ENCODE measurements at regions not wholly inside any gene's neighbourhood (a gene's known extent, or its start where the extent isn't known, plus 50 kb on each side); places are given as distances from the start of the nearest gene placed in this dataset.

DNA sequence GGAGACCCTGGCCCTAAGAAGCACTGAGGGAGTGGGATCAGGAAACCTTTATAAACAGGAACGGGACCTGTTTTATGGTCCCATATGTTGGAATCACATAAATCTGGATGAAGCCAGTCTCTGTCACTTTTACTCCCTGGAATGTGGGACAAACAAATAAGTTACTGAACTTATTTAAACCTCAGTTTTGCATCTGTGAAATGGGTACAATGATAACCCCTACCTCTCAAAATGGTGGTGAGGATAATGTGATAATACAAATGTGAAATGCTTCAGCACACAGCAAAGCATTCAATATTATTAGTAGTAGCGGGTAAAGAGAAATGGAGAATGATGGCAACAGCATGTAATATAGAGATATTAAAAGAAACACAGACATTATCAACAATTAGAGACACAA is 298.9 kb downstream of the ZSWIM6 start:
- Mint-ChIP-seq H3K4me3 (no peak overlapping the region), H3K27me3 (ENCODE audit: low read depth) (peaks cover 27% of the 10 kb centered on the region), H3K36me3 (ENCODE audit: low read depth) (no peaks in the 10 kb centered on the region), H3K4me1 (ENCODE audit: low read depth) (no peaks in the 10 kb centered on the region), H3K27ac (no peak overlapping the region), H3K9me3 (no peaks in the 10 kb centered on the region)

DNA sequence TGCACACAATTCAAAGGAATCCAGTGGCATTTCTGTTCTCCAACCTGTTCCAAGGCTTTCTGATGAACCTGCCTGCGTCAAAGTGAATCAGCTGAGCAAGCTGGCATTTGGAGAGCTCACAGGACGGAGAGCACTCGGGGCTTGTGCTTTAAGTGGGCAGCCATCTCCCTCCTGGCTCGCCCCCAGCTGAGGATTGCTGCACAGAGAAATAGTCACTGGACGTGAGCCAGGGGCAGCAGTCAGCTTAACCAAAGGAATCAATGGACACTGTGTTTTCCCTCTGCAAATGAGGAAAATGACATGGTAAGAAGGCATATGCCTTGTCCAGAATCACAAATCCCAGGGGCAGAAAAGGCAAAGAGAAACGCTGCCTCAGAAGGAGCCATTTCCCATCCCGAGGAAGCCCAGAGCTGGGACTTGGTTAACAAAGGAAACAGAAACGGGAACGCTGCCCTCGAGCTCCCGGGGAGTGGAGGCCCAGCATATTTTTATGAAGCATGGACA is 299.4 kb downstream of the ZSWIM6 start:
- Mint-ChIP-seq H3K4me3 (no peak overlapping the region), H3K27ac (no peak overlapping the region), H3K4me1 (ENCODE audit: low read depth) (no peaks in the 10 kb centered on the region), H3K27me3 (ENCODE audit: low read depth) (peaks cover 27% of the 10 kb centered on the region), H3K9me3 (no peaks in the 10 kb centered on the region), H3K36me3 (ENCODE audit: low read depth) (no peaks in the 10 kb centered on the region)

DNA sequence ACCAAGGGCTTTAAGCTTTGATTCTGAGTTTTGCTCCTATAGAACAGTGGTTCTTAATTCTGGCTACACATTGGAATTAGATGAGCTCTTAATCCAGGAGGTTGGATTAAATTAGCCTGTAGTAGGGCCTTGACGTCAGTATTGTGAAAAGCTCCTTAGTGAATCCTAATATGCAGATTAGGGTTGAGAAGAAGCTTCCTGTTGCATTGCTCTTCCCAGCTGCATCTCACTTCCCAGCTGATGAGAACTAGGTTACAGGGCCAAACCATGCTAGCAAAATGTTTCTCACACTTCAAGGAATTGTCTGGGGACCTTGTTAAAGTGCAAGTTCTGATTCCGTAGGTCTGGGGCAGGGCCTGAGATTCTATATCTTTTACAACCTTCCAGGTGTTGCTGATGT is 300.0 kb downstream of the ZSWIM6 start:
- H3K27ac Mint-ChIP-seq, result no peak overlapping the region
- peaks cover 21% of the 10 kb centered on the region for H3K27me3 Mint-ChIP-seq (ENCODE audit: low read depth)
- H3K4me3 Mint-ChIP-seq, result no peak overlapping the region
- H3K4me1 Mint-ChIP-seq (ENCODE audit: low read depth), result no peaks in the 10 kb centered on the region
- H3K9me3 Mint-ChIP-seq, result no peaks in the 10 kb centered on the region
- no peaks in the 10 kb centered on the region for H3K36me3 Mint-ChIP-seq (ENCODE audit: low read depth)

DNA sequence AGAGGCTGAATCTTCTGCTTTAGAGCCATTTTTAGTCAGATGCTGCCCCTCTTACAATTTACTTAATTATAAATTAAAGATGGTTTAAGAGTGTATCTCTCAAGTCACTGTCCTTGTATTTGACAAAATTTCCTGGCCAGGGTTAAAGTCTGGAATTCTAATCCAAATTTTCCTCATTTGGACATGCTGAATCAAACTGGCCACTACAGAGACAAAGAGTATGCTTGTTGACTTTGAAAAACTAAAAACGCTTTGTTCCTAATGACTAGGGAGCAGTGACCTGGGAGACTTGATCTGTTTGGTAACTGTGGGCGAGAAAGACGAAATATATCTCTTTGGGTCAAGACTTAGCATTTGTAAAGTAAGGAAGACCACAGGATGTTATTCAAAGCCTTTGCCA is 303.2 kb downstream of the ZSWIM6 start:
- Mint-ChIP-seq H3K9me3 (no peaks in the 10 kb centered on the region), H3K4me1 (ENCODE audit: low read depth) (no peaks in the 10 kb centered on the region), H3K36me3 (ENCODE audit: low read depth) (no peaks in the 10 kb centered on the region), H3K27me3 (ENCODE audit: low read depth) (peaks cover 4% of the 10 kb centered on the region), H3K27ac (no peak overlapping the region), H3K4me3 (no peak overlapping the region)

DNA sequence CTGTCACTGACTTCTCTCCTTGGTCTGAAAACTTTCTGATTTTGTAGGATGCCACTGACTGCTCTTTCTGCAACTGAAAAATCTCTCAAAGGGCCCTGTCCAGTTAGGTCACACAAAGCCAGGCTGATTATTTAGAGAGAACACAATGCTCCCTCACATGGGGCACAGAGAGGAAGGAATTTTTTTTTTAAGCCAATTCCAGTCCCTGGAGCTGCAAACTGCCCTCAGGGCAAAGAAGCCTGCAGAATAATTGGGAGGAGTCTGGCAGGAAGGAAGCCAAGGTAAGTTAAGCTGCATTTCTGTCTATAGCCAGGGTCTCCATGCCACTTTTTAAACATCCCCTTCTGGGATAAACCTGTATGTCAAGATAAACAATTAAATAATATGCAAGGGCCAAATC is 305.5 kb downstream of the ZSWIM6 start:
- H3K4me1 Mint-ChIP-seq (ENCODE audit: low read depth), result no peaks in the 10 kb centered on the region
- H3K27me3 Mint-ChIP-seq (ENCODE audit: low read depth), result peaks cover 4% of the 10 kb centered on the region
- no peaks in the 10 kb centered on the region for H3K9me3 Mint-ChIP-seq
- H3K4me3 Mint-ChIP-seq, result no peak overlapping the region
- no peak overlapping the region for H3K27ac Mint-ChIP-seq
- no peaks in the 10 kb centered on the region for H3K36me3 Mint-ChIP-seq (ENCODE audit: low read depth)

DNA sequence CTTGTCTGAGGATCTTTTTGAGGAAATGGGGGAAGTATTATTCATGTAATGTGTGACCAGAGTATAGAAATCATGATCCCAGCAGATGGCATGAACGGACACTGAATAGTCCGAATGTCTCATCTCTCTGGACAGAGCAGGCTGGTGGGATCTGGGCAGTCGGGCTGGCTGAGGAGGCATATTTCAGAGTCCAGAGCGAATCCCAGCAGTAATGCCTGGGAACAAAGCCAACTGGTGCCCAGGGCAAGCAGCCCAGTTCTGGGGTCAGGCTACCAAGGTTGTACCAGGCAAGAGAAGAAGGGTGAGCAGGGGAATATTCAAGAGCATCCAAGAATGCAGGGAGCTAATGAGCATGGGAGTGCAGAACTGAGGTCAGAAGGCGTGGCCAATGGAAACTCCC is 306.4 kb downstream of the ZSWIM6 start:
- H3K27me3 Mint-ChIP-seq (ENCODE audit: low read depth), result peaks cover 4% of the 10 kb centered on the region
- H3K27ac Mint-ChIP-seq, result no peak overlapping the region
- H3K9me3 Mint-ChIP-seq, result no peaks in the 10 kb centered on the region
- no peaks in the 10 kb centered on the region for H3K4me1 Mint-ChIP-seq (ENCODE audit: low read depth)
- no peak overlapping the region for H3K4me3 Mint-ChIP-seq
- no peaks in the 10 kb centered on the region for H3K36me3 Mint-ChIP-seq (ENCODE audit: low read depth)

DNA sequence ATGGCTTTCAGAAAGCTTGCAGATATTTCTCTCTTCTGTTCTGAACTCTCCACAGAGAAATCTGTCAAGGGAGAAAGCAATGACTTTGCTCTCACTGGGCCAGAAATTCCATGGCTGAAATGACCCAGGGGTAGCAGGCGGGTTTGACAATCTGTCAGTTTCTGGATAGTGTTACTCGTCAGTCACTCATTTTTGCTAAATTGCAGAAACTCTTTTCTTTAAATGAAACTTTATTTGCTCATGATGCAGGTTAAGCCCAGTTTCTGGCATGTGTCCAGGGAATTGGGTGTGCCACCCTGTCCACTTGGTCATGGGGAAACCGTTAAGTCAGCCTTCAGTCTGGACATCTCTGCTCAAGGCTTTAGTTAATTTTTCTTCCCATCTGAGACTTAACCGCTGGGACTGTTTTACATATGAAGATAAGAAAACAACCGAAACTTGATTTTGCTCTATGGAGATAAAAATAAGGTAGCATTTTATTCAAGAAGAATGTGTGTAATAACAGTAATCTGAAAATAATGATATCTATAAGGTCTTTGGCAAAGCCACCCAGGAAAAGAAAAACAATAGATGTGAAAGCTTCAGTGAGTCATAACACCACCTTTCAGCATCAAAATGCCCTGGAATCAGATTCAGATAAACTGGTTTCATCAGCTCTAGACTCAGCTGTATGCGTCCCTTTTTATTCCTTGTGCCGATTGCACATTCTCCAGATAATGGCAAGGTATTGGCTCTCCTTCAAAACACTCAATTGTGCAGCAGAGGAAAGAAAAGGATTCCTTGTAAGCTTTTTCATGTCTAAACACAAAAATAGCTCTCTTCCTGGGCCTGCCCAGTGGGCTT is 308.3 kb downstream of the ZSWIM6 start:
- Mint-ChIP-seq H3K36me3 (ENCODE audit: low read depth) (no peaks in the 10 kb centered on the region), H3K4me3 (no peak overlapping the region), H3K27me3 (ENCODE audit: low read depth) (no peaks in the 10 kb centered on the region), H3K27ac (no peak overlapping the region), H3K4me1 (ENCODE audit: low read depth) (no peaks in the 10 kb centered on the region), H3K9me3 (no peaks in the 10 kb centered on the region)

DNA sequence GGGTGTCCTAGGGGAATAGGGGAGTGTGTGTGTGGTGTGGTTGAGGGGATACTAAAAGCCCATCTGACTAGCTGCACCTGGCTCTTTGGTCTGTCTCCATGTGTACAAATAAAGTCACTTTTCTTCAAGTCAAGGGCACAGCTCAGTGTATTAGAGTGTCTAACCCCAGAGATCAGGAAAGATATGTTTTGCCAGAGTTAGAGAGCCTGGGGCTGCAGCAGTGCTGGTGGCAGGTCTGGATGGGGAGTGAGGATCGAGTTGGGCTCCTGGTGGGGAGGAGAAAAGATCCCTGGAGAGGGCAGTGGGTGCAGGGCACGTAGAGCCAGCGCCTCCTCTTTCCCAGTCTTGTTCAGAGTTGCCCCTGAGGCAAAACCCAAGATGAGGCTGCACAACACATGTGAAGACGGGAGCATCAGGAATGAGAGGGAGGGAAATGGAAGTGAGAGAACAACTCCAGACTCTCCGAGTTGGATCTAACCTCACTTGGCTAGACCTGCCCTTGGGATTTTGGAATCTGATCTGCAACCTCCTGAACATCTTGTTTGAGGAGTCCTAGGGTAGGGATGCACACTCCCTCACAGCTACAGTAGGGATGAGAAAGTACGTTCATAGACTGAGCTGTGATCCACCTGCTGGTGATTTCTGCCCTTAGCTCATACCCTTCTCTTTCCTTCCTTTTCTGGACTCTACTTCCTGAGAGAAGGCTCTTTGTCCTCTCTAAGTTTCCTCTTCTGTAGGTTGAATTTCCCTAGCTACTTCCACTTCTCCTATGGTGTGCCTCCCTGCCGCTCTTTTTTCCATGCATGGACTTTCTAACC is 309.9 kb downstream of the ZSWIM6 start:
- no peak overlapping the region for H3K27ac Mint-ChIP-seq
- no peaks in the 10 kb centered on the region for H3K4me1 Mint-ChIP-seq (ENCODE audit: low read depth)
- H3K27me3 Mint-ChIP-seq (ENCODE audit: low read depth), result no peaks in the 10 kb centered on the region
- H3K9me3 Mint-ChIP-seq, result no peaks in the 10 kb centered on the region
- H3K36me3 Mint-ChIP-seq (ENCODE audit: low read depth), result no peaks in the 10 kb centered on the region
- H3K4me3 Mint-ChIP-seq, result no peak overlapping the region

DNA sequence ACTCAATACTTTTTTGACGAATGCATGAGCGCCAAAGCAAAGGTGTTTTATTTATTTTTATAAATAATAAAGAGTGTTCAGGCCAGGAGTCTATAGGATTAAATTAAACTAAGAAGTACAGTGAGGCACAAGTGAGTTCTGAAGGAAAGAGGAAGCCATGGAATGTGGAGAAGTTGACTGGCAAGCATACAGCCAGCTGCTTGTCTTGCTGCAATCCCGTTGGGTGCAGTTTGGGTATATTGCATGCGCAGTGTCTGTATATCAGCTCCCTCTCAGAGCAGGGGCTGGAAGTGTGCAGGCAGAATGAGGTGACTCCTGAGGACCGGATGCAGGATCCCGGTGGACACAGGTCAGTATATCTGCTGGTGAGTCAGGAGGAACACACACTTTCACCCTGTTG is 315.6 kb downstream of the ZSWIM6 start:
- Mint-ChIP-seq H3K36me3 (ENCODE audit: low read depth) (no peaks in the 10 kb centered on the region), H3K4me1 (ENCODE audit: low read depth) (no peaks in the 10 kb centered on the region), H3K9me3 (no peaks in the 10 kb centered on the region), H3K4me3 (no peak overlapping the region), H3K27ac (no peak overlapping the region), H3K27me3 (ENCODE audit: low read depth) (peaks cover 4% of the 10 kb centered on the region)

DNA sequence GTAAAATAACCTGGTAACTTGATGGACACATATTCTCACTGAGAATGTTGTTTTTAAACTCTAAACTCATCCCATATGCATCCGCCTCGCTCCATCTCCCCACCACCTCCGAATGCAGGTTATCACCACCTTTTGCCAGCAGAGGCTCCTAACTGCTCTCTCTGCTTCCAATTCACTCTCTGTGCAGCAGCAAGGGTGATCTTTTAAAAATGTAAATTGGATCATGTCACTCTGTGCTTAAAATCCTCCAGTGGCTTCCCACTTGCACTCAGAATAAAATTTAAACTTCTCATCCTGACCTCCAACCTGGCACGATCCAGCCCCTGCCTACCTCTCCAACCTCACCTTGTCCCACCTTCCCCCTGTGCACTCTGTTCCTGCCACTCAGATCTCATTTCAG is 317.2 kb downstream of the ZSWIM6 start:
- Mint-ChIP-seq H3K9me3 (no peaks in the 10 kb centered on the region), H3K36me3 (ENCODE audit: low read depth) (no peaks in the 10 kb centered on the region), H3K4me3 (no peak overlapping the region), H3K27me3 (ENCODE audit: low read depth) (peaks cover 4% of the 10 kb centered on the region), H3K27ac (no peak overlapping the region), H3K4me1 (ENCODE audit: low read depth) (no peaks in the 10 kb centered on the region)

DNA sequence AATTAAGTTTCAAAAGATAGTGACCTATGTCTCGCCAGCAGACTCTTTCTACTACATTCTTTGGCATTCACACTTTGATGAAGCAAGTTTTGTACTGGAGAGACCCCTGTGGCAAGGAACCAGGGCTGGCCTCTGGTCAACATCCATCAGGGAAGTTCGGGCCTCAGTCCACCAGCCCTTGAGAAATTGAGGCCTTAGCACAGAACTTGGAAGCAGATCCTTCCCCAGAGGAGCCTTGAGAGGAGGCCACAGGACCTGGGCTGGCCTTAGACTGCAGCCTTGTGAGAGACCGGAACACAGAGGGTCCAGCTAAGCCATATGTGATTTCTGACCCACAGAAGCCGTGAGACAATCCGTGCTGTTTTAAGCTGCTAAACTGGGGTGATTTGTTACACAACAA is 317.9 kb downstream of the ZSWIM6 start:
- Mint-ChIP-seq H3K4me1 (ENCODE audit: low read depth) (no peaks in the 10 kb centered on the region), H3K27me3 (ENCODE audit: low read depth) (peaks cover 4% of the 10 kb centered on the region), H3K27ac (no peak overlapping the region), H3K4me3 (no peak overlapping the region), H3K36me3 (ENCODE audit: low read depth) (no peaks in the 10 kb centered on the region), H3K9me3 (no peaks in the 10 kb centered on the region)

DNA sequence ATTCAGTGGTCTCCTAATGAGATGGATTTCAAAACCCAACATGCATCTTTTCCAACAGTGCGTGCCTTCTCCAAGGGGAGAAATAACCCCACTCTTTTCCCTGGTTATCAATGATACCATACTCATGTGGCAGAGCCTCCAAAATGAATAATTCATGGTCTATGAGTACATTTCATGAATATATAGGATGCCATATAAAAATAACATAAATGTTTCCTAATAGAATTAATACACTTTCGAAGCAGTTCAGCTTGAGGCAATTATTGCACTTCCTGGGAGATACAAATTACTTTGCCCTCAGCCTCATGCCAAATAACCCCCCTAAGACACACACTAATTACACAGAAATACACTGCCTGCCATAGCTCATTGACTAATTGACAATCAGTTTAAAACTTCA is 318.6 kb downstream of the ZSWIM6 start:
- peaks cover 4% of the 10 kb centered on the region for H3K27me3 Mint-ChIP-seq (ENCODE audit: low read depth)
- no peaks in the 10 kb centered on the region for H3K36me3 Mint-ChIP-seq (ENCODE audit: low read depth)
- H3K9me3 Mint-ChIP-seq, result no peaks in the 10 kb centered on the region
- no peak overlapping the region for H3K4me3 Mint-ChIP-seq
- H3K4me1 Mint-ChIP-seq (ENCODE audit: low read depth), result no peaks in the 10 kb centered on the region
- no peak overlapping the region for H3K27ac Mint-ChIP-seq

DNA sequence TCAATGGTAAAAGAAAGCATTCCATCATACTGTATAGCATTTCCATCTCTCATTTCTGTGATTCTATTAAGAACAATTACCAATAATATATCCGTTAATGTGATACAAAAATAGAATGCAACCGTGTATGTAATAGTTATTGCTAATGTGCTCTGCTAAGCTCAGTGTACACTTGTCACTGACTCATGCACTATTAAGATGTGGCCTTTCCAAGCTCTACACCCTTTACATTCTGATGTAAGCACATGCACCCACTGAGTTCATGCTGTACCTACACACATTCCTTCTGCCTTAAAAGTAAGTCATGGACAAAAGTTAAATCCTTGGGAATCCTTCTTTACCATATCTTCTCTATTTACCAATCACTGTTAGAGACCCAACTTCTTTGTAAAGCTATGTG is 319.1 kb downstream of the ZSWIM6 start:
- Mint-ChIP-seq H3K4me3 (no peak overlapping the region), H3K36me3 (ENCODE audit: low read depth) (no peaks in the 10 kb centered on the region), H3K9me3 (no peaks in the 10 kb centered on the region), H3K4me1 (ENCODE audit: low read depth) (no peaks in the 10 kb centered on the region), H3K27me3 (ENCODE audit: low read depth) (peaks cover 4% of the 10 kb centered on the region), H3K27ac (no peak overlapping the region)

DNA sequence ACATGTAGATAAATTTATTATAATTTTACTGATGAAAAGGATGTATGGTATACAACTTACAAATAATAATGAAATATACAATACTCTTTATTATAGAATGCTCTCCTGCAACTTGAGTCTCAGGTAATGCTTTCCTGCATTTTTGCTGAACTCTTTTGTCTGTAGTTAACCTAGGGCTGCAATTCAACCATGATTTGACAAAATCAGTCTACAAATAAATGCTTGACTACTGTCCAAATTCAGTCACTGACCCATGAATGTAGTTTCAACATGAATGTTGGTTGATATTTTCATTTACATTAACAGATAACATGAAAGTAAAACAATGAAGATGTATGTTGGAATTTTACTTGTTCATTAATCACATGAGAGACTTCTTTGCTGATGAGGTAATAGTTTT is 320.9 kb downstream of the ZSWIM6 start:
- H3K27ac Mint-ChIP-seq, result no peak overlapping the region
- no peak overlapping the region for H3K4me3 Mint-ChIP-seq
- H3K9me3 Mint-ChIP-seq, result no peaks in the 10 kb centered on the region
- H3K4me1 Mint-ChIP-seq (ENCODE audit: low read depth), result no peaks in the 10 kb centered on the region
- peaks cover 4% of the 10 kb centered on the region for H3K27me3 Mint-ChIP-seq (ENCODE audit: low read depth)
- H3K36me3 Mint-ChIP-seq (ENCODE audit: low read depth), result no peaks in the 10 kb centered on the region
